Peyer's patch (tissue), 4 donors: ENCODE measurements at regions not wholly inside any gene's neighbourhood (a gene's known extent, or its start where the extent isn't known, plus 50 kb on each side); places are given as distances from the start of the nearest gene placed in this dataset.
"Not testable (repeated sequence)": the region's sequence is repeated elsewhere in the genome, so short reads cannot be mapped to it uniquely, and the experiment has no call there.

Experiments used
- CTCF ChIP-seq, 6 experiments: fragments of 450-650 bp in 4 of 6; fragments of 200-600 bp in 2 of 6; sonication (generic) in 1 of 6; IDR thresholded peaks; one replicate each; pipeline ENCODE4 v1.5.1; 2017 to 2019; ENCODE audit warnings: antibody characterized with exemption in 6 of 6, mild to moderate bottlenecking in 3 of 6, moderate library complexity in 1 of 6
- POLR2A ChIP-seq, 2 donors: fragments of 450-650 bp; IDR thresholded peaks; one replicate each; pipeline ENCODE4 v1.5.1; 2017; ENCODE audit warnings: antibody characterized with exemption in 2 of 2, mild to moderate bottlenecking in 2 of 2, moderate library complexity in 2 of 2

- not testable (repeated sequence) for TF ChIP-seq CTCF, POLR2A (IDR thresholded peaks at IDR 0.05)
Measured at GRCh38 chr13:105837295-105837694, 698.2 kb downstream of the EFNB2 start.
